ENCODE measurements at regions not wholly inside any gene's neighbourhood (a gene's known extent, or its start where the extent isn't known, plus 50 kb on each side); places are given as distances from the start of the nearest gene placed in this dataset.

DNA sequence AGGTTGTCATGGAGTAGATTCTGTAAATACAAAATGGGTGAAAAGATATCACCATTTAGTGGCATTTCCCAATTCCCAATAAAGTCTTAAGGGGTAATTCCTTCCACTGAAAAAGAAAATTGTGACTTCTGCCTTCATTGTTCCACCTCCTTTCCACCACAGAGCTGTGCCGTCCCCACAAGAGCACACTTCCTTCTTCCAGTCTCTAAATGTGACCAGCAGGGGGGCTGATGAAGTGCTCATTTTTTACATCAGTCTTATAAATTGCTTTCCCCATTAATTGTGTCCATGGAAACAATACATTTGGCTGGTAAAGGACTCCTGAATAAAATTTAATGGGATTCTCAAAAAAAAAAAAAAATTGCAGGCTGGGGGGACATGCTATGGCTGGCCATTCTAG is 260.8 kb upstream of the PSMD7 start:
- DNase-seq (ENCODE audit: low read depth, low spot score) = no peak
- intact Hi-C loops (cut with micrococcal nuclease; ENCODE audit: unreplicated experiment) = no loop called here

DNA sequence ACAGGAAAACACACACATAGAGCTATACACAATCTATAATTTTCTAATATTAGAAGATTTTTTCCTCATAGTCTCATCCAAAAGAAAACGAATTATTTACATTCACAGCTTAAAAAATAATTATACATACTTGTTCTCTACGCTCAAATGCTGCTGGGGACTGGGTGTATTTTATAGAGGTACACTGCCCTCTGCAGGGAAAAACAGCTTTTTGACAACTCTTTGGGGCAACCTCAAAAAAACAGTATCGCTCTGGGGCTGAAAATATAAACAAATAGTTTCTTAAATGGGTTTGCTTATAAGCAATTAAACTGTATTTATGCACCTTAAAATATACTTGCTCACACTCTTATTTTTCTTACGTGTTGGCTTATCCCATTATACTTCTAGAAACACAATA is 261.8 kb upstream of the PSMD7 start:
- no TSS peak for BruUV-seq (replicated peaks)
- in situ Hi-C loops (cut with HindIII; ENCODE audit: low pct_unique_long_range_greater_than_20kb, low sequenced_read_pairs) (no loop called here), intact Hi-C loops (cut with micrococcal nuclease; ENCODE audit: unreplicated experiment) (no loop called here)
- Histone ChIP-seq H3K4me3 (ENCODE audit: low read depth in 2 of 2, low read length in 2 of 2) (no peak overlapping the region), H3K27me3 (ENCODE audit: control insufficient read depth, insufficient read depth, low read length) (no peaks in the 10 kb centered on the region), H3K27ac (ENCODE audit: low read length) (no peak overlapping the region), H3K36me3 (ENCODE audit: control insufficient read depth, insufficient read depth, low read length) (no peaks in the 10 kb centered on the region), H3K4me1 (ENCODE audit: control insufficient read depth, insufficient read depth, low read length) (no peaks in the 10 kb centered on the region), H3K9me3 (ENCODE audit: control insufficient read depth, insufficient read depth, low read depth, low read length) (no peaks in the 10 kb centered on the region)
- DNase-seq (ENCODE audit: low read depth, low spot score) (peak; percentile 2), ATAC-seq (no peak)
- CTCF ChIA-PET = no interaction called here
- POLR2A ChIA-PET = no interaction called here
- TF ChIP-seq SIN3A (IDR thresholded peaks at IDR 0.05; ENCODE audit: borderline replicate concordance, insufficient read depth, low read depth, low read length) (no peak), POLR2AphosphoS5 (IDR thresholded peaks at IDR 0.05; ENCODE audit: low read depth, low read length) (no peak), TCF7L2 (IDR thresholded peaks at IDR 0.05; ENCODE audit: low read depth, low read length) (no peak)
- TF ChIP-seq, protein P1, sequence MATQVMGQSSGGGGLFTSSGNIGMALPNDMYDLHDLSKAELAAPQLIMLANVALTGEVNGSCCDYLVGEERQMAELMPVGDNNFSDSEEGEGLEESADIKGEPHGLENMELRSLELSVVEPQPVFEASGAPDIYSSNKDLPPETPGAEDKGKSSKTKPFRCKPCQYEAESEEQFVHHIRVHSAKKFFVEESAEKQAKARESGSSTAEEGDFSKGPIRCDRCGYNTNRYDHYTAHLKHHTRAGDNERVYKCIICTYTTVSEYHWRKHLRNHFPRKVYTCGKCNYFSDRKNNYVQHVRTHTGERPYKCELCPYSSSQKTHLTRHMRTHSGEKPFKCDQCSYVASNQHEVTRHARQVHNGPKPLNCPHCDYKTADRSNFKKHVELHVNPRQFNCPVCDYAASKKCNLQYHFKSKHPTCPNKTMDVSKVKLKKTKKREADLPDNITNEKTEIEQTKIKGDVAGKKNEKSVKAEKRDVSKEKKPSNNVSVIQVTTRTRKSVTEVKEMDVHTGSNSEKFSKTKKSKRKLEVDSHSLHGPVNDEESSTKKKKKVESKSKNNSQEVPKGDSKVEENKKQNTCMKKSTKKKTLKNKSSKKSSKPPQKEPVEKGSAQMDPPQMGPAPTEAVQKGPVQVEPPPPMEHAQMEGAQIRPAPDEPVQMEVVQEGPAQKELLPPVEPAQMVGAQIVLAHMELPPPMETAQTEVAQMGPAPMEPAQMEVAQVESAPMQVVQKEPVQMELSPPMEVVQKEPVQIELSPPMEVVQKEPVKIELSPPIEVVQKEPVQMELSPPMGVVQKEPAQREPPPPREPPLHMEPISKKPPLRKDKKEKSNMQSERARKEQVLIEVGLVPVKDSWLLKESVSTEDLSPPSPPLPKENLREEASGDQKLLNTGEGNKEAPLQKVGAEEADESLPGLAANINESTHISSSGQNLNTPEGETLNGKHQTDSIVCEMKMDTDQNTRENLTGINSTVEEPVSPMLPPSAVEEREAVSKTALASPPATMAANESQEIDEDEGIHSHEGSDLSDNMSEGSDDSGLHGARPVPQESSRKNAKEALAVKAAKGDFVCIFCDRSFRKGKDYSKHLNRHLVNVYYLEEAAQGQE (IDR thresholded peaks at IDR 0.05; ENCODE audit: insufficient read depth in 1 of 2, low read depth in 2 of 2, low read length in 1 of 2) = no peak
- TF ChIP-seq, protein P2, sequence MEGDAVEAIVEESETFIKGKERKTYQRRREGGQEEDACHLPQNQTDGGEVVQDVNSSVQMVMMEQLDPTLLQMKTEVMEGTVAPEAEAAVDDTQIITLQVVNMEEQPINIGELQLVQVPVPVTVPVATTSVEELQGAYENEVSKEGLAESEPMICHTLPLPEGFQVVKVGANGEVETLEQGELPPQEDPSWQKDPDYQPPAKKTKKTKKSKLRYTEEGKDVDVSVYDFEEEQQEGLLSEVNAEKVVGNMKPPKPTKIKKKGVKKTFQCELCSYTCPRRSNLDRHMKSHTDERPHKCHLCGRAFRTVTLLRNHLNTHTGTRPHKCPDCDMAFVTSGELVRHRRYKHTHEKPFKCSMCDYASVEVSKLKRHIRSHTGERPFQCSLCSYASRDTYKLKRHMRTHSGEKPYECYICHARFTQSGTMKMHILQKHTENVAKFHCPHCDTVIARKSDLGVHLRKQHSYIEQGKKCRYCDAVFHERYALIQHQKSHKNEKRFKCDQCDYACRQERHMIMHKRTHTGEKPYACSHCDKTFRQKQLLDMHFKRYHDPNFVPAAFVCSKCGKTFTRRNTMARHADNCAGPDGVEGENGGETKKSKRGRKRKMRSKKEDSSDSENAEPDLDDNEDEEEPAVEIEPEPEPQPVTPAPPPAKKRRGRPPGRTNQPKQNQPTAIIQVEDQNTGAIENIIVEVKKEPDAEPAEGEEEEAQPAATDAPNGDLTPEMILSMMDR (IDR thresholded peaks at IDR 0.05) = peak; percentile 35; the same call in 1 of the 2 replicates

More for the DNA sequence above, 260.8 kb upstream of the PSMD7 start:
- no TSS peak for BruUV-seq (replicated peaks)
- no peak for ATAC-seq
- POLR2A ChIA-PET = no interaction called here
- no peaks in the 10 kb centered on the region for H3K27me3 ChIP-seq (ENCODE audit: control insufficient read depth, insufficient read depth, low read length)
- H3K27ac ChIP-seq (ENCODE audit: low read length) = no peak overlapping the region
- in situ Hi-C loops (cut with HindIII; ENCODE audit: low pct_unique_long_range_greater_than_20kb, low sequenced_read_pairs) = no loop called here
- H3K4me3 ChIP-seq (ENCODE audit: low read depth in 2 of 2, low read length in 2 of 2) = no peak overlapping the region
- no peaks in the 10 kb centered on the region for H3K9me3 ChIP-seq (ENCODE audit: control insufficient read depth, insufficient read depth, low read depth, low read length)
- no peaks in the 10 kb centered on the region for H3K4me1 ChIP-seq (ENCODE audit: control insufficient read depth, insufficient read depth, low read length)
- H3K36me3 ChIP-seq (ENCODE audit: control insufficient read depth, insufficient read depth, low read length) = no peaks in the 10 kb centered on the region
- TF ChIP-seq POLR2AphosphoS5 (IDR thresholded peaks at IDR 0.05; ENCODE audit: low read depth, low read length) = no peak
- TF ChIP-seq TCF7L2 (IDR thresholded peaks at IDR 0.05; ENCODE audit: low read depth, low read length) = no peak
- no peak for TF ChIP-seq SIN3A (IDR thresholded peaks at IDR 0.05; ENCODE audit: borderline replicate concordance, insufficient read depth, low read depth, low read length)
- TF ChIP-seq, protein P2 (IDR thresholded peaks at IDR 0.05) = peak; percentile 10; the same call in 1 of the 2 replicates
- TF ChIP-seq, protein P1 (IDR thresholded peaks at IDR 0.05; ENCODE audit: insufficient read depth in 1 of 2, low read depth in 2 of 2, low read length in 1 of 2) = no peak
- CTCF ChIA-PET = no interaction called here

All from Panc1 (cell line).